ENCODE measurements at regions not wholly inside any gene's neighbourhood (a gene's known extent, or its start where the extent isn't known, plus 50 kb on each side); places are given as distances from the start of the nearest gene placed in this dataset.

DNA sequence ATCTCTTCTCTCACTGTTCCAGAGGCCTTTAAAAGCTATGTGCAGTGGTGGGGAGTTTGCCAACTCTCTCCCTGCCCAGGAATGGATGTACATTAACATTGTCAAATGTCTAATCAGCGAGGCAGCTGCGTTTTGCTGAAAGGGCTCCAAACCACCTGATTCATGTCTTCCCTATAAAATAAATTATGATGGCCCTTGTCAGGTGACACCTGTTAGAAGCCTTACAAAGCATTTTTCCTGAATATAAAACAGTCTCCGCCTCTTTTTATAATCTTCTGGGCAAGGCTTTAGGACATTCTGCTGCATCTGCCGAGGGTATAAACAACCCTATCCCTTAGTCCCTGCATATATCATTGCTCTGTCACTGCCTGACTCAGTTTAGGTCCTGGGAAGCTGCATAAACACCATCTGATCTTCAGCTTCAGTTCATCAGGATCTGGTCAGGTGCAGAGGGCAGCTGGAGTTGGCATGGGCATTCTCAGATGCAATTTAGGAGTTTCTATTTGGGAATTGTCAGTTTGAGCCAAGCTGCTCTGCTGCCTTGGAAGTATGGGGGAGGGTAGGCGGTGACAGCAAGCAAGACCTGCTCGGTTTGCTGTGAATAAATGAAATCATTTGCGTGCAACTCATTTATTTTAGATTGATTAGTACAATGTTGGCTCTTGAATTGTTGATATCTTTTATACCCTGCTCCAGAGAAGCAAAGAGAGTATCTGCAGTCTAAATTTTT lies 103.5 kb downstream of the ACER2 start:
- TF ChIP-seq, protein P1, sequence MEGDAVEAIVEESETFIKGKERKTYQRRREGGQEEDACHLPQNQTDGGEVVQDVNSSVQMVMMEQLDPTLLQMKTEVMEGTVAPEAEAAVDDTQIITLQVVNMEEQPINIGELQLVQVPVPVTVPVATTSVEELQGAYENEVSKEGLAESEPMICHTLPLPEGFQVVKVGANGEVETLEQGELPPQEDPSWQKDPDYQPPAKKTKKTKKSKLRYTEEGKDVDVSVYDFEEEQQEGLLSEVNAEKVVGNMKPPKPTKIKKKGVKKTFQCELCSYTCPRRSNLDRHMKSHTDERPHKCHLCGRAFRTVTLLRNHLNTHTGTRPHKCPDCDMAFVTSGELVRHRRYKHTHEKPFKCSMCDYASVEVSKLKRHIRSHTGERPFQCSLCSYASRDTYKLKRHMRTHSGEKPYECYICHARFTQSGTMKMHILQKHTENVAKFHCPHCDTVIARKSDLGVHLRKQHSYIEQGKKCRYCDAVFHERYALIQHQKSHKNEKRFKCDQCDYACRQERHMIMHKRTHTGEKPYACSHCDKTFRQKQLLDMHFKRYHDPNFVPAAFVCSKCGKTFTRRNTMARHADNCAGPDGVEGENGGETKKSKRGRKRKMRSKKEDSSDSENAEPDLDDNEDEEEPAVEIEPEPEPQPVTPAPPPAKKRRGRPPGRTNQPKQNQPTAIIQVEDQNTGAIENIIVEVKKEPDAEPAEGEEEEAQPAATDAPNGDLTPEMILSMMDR (IDR thresholded peaks at IDR 0.05): no peak
- no peak for TF ChIP-seq POLR2A (IDR thresholded peaks at IDR 0.05)
- TF ChIP-seq POLR2AphosphoS5 (IDR thresholded peaks at IDR 0.05): no peak

Measured in prostate gland (tissue), 2 donors.